Activated CD4-positive, alpha-beta T cell treated with anti-CD3 and anti-CD28 coated beads for 4 hours (primary cell): ENCODE measurements at regions not wholly inside any gene's neighbourhood (a gene's known extent, or its start where the extent isn't known, plus 50 kb on each side); places are given as distances from the start of the nearest gene placed in this dataset.
"Not testable (repeated sequence)": the region's sequence is repeated elsewhere in the genome, so short reads cannot be mapped to it uniquely, and the experiment has no call there.

ENCODE experiments used
- DNase-seq, 2 donors: peaks; one replicate each; pipeline ENCODE4 v3.0.0-alpha.2; 2020

GRCh38 chr4:173685831-173686210 is 155.8 kb upstream of the HAND2 start:
- DNase-seq, result no peak

- DNase-seq, result no peak
Measured at GRCh38 chr4:173685165-173685830, 155.3 kb upstream of the HAND2 start.

DNA sequence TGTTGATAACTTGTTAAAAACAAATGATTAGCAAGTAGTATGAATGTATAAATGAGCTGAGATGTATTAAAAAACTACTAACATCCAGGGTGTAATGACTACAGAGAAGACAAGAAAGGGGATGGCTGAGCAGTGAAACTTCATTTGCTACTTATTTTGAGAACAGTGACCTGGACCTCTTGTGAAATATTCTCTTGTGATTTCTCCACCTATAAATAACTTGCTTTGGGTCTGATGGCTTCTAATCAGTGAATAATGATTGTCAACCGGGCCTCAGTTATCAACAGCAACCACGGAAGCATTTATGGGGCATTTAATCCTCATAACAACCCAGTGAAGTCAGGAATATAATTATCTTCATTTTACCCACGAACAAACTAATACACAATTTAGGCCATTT is 154.2 kb upstream of the HAND2 start:
- no peak for DNase-seq

GRCh38 chr4:173682609-173683008 is 152.6 kb upstream of the HAND2 start:
- DNase-seq, result no peak

- no peak for DNase-seq
Measured at GRCh38 chr4:173680278-173680677, 150.2 kb upstream of the HAND2 start.

- no peak for DNase-seq
Measured at GRCh38 chr4:173675446-173675845, 145.4 kb upstream of the HAND2 start.

DNA sequence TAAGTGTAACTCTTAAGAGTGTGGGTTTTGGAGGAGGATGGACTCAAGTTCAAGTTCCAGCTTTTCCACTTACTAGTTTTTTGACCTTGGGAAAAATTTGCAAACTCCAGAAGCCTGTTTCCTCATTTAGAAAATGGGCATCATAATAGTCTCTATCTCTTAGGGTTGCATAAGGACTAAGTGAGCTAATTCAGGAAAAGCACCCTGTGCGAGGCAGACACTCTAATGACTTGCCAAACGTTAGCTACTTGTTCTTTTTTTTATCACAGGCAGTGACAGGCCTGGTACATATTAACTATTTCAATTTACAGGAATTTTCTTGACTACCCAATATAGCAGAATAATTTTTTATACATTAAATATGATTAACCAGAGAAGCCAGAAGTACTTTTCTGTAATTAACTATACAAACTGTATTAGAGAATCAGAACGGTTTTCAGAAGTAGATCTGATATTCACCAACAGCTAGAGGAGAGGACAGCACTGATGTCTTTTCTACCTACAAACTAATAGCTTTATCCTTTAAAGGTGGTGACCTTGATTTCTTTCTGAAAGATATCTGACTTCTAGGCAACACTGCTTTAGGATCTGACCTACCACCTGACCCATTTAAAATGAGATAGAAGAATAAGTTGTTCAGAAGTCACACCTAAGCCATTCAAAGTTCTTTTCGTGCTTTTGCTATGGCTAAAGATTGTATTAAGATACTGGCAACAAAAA is 139.6 kb upstream of the HAND2 start:
- no peak for DNase-seq

GRCh38 chr4:173661001-173661400 is 131.0 kb upstream of the HAND2 start:
- no peak for DNase-seq

GRCh38 chr4:173656898-173657297 is 126.9 kb upstream of the HAND2 start:
- DNase-seq, result no peak

DNA sequence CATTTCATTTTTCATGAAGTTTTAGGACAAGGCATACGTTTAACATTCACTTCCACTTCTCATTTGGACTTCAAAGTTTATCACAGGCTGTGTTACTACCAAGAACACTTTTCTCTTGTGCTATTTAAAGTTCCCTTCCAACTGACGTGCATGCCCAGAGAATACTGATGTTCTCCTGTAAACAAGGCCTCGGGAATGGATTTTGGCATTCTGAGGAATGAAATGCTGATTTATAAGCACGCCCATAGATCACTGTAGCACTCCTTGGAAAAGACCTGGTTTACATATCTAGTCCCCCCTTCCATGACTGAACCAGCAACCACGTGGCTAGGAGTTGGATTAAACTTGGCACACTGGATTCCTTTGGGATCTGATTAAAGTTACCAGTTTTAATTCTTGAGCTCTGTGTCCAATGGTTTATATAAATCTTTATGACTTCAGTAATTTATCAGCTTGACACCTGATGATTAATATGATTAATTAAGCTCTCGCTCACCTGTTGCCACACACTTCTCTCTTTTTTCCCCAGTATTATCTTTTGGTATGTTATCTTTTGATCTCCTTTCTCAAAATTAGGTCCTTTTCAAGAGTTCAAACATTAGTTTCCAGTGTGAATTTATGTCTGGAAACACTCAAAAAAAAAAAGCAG is 122.4 kb upstream of the HAND2 start:
- DNase-seq, result no peak

DNA sequence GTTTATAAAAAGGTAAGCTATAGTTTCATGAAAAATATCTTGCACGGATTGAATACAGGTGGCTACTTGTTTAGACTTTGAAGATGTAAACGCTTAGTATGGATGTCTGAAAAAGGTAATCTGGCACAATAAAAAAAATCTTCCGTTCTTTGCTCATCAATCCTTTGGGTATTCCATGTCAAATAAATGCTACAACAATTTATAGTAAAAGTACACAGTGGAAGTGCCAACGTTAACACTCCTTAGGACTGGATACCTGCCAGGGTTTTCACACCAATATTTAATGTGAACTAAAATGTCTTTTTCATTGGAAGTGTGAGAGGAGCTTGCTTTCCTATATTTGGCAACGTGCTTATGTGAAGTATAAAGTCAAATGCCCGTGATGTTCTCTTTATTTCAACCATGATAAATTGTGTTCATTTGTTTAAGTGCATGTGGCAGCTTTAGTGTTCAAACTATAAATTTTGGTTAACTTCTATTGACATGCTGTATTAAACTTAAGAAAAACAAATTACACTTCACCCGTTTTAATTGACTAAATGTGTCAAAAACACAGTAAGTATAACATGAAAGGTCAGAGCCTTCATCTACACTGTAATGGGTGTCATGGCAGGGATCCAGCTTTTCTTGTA is 121.7 kb upstream of the HAND2 start:
- DNase-seq, result no peak

DNA sequence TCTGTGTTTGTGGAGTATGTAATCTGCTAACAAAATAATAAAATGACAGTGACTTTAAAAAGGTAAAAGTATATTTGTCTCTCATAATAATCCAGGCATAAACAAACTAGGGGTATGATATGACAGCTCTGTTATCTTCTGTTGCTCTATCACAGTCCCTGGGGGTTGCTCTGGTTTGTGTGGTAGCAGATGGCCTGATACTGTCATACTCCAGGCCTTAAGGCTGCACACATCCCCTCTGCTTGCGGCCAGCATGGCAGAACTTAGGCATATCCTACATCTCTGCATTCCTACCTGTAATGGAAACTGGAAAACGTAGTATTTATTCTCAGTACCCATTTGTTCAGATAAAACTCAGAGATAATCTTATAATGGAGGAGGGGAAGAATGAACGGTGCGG is 117.9 kb upstream of the HAND2 start:
- DNase-seq, result no peak

- DNase-seq, result no peak
Measured at GRCh38 chr4:173642509-173642908, 112.5 kb upstream of the HAND2 start.

- no peak for DNase-seq
Measured at GRCh38 chr4:173635395-173635794, 105.4 kb upstream of the HAND2 start.

DNA sequence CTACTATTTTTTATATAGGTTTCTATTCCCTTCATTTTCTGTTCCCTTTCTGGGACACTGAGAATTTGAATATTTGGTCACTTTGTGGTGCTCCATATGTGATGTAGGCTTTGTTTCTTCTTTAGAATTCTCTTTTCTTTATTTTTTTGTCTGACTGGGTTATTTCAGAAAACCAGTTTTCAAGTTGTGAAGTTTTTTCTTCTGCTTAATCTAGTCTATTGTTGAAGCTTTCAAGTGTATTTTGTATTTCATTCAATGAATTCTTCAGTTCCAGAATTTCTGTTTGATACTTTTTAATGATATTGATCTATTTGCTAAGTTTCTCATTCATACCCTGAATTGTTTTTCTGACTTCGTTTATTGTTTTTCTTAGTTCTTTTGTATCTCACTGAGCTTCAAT is 96.2 kb upstream of the HAND2 start:
- no peak for DNase-seq

- DNase-seq, result not testable (repeated sequence)
Measured at GRCh38 chr4:173618648-173619047, 88.6 kb upstream of the HAND2 start.

- no peak for DNase-seq
Measured at GRCh38 chr4:173609158-173609557, 79.1 kb upstream of the HAND2 start.

DNA sequence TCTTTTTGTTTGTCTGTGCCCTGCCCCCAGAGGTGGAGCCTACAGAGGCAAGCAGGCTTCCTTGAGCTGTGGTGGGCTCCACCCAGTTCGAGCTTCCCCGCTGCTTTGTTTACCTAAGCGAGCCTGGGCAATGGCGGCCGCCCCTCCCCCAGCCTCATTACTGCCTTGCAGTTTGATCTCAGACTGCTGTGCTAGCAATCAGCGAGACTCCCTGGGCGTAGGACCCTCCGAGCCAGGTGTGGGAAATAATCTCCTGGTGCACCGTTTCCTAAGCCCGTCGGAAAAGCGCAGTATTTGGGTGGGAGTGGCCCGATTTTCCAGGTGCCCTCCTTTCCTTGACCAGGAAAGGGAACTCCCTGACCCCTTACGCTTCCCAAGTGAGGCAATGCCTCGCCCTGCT is 78.6 kb upstream of the HAND2 start:
- not testable (repeated sequence) for DNase-seq

- no peak for DNase-seq
Measured at GRCh38 chr4:173591760-173592159, 61.7 kb upstream of the HAND2 start.

- DNase-seq, result no peak
Measured at GRCh38 chr4:173590697-173591096, 60.7 kb upstream of the HAND2 start.

DNA sequence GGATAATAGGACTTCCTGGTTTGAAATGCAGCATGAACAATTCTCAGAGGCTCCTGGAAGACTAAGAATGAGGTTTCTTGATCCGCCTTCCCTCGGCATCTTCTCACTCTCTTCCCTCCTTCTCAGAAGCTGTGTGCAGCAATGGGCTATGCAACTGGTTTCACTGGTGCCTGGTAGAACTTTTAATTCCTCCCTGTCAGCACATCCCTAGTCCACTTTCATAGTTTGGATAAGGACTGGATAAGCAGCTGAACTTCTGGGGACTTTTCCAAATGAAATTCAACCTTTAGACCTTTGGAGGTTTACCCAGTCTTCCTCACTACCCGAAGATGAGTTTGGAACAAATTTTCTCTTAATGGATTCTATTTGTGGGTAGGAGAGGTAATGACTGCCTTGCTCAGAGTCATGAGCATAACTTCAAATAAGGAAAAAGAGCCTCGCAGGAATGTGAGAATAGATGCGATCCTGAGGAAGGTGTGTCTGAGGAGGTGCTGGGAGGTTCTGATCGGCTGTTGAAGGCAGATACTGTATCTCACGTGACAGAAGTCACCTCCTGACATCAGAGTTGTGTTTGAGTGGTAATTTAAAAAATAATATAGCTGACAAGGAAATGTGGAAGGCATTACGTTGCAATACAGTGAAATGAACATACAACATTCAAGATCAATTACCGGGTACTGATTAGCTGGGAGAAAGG is 56.0 kb upstream of the HAND2 start:
- DNase-seq, result no peak

- DNase-seq, result no peak
Measured at GRCh38 chr4:173584506-173584905, 54.5 kb upstream of the HAND2 start.
